T1000 (cell line): ENCODE measurements at regions not wholly inside any gene's neighbourhood (a gene's known extent, or its start where the extent isn't known, plus 50 kb on each side); places are given as distances from the start of the nearest gene placed in this dataset.

Experiments used
- DNase-seq: peaks from one replicate; lab custom pipeline; 2025; ENCODE audit warnings: mixed read lengths; lab: John Stamatoyannopoulos, UW

DNA sequence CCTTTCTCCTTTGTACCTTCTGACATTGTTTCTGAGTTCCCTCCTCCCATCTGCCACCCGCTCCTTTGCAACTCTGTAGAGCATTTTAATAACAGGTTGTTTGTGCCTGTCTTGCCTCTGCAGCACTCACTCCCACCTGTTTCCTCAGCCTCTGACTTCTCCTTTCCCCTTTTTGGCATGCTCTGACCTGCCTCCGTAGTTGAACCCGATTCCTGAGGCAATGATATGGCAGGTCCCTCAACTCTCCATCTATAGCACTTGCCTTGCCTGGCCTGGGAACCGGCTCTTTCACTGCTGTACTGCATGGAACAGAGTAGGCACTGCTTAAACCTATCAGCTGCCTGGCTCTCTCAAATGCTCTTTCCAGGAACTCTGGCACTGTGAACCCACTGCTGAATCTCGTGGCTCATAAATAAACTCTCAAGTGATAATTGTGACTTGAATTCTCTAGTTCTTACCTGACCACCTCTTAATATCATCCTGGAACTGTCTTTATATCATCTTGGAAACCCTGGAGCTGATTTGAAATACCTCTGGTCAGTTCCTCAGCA lies 50.3 kb downstream of the UTRN start:
- no peak for DNase-seq

DNA sequence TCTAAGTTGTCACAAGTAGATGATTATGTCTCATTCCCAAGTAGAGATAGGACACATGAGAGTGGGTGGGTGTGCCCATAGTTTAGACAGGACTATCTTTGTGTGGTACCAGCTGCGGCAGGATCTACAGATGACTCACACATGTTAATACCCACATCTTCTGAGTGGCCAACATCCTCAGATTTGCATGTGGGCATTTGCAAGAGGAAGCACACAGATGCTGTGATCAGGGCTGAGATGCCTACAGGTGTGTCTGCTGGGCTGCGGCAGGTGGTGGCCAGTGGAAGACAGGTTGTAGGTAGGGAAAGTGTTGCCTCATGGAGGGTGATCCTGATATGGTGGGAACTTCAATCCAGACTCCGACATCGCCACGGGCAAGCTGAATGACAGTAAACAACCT lies 50.8 kb downstream of the UTRN start:
- no peak for DNase-seq

DNA sequence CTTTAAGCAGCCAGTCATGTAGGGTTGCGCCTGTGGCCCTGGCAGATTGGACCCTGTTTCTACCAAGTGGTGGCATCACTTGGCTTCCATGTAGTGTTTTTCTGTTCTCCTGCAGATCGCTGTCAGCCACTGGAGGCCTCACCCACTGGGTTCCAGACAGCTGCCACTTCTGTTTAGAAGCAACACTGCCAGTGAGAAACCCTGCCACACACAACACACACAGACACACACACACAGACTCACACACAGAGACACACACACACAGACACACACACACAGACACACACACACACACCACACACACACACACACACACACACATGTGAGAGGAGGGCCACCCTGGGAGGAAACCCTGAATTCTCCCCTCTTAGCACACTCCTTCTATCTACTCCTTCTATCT lies 51.8 kb downstream of the UTRN start:
- no peak for DNase-seq

DNA sequence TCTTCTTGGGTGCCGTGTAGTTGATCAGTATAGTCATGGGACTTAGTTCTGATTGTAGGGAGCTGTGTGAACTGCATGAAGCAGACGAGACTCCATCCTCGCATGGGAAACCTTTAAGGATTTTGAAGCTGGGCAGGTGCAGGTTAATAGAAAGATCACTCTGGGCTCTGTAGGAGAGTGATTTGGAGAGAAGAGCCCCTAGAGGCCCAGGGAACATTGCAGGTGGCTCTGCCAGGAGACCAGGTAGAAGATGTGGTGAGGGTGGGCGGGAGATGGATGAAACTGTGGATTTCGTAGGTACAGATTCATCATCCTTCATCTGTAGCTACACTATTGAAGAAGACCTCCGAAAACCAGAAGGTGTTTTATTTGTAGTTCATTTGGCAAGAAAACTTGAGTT lies 53.3 kb downstream of the UTRN start:
- no peak for DNase-seq

DNA sequence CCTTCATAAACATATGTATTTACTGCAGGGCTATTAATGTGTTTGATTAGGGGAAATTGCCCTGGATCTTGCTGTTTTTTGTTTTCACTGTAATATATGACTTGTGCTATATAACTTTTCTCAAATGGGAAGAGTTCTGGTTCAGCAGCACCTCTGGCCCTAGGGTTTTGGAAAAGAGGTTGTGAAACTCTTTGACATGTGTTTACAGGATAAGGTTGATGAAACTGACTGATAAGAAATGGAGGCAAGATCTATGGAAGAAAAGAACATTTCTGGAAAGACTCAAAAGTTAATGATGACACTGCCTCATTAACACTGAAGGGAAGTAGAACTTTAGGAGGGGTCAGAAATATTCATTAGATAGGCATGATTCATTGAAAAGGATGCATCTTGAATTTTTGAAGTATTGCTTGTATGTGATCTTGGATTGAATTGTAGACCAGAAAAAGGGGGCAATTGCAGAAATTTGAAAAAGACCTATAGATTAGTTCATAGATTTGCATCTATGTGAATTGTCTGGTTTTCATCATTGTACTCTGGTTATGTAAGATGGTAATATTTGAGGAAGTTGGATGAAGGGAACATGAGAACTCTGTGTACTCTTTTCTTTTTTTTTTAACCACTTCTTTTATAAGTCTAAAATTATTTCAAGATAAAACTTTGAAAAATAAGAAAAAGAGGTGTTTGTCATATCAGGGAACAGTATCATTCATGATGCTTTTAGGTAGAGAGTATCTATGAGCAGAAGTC lies 54.0 kb downstream of the UTRN start:
- DNase-seq, result no peak

DNA sequence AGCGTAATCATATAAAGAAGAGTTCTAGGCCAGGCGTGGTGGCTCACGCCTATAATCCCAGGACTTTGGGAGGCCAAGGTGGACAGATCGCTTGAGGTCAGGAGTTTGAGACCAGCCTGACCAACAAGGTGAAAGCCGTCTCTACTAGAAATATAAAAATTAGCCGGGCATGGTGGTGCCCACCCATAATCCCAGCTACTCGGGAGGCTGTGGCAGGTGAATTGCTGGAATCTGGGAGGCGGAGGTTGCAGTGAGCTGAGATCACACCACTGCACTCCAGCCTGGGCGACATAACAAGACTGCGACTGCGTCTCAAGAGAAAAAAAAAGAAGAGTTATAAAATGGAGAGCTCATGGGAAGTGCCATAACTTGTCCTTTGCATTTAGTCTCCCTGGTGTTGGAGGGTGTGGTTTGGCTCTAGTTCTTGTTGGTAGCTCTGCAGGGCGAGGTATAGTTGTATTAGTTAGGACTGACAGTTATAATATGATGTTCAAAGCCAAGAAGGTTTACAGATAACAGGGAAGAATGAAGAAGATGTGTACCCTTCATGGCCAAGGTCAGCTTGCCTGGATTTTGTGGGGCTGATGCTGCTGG lies 54.8 kb downstream of the UTRN start:
- no peak for DNase-seq

DNA sequence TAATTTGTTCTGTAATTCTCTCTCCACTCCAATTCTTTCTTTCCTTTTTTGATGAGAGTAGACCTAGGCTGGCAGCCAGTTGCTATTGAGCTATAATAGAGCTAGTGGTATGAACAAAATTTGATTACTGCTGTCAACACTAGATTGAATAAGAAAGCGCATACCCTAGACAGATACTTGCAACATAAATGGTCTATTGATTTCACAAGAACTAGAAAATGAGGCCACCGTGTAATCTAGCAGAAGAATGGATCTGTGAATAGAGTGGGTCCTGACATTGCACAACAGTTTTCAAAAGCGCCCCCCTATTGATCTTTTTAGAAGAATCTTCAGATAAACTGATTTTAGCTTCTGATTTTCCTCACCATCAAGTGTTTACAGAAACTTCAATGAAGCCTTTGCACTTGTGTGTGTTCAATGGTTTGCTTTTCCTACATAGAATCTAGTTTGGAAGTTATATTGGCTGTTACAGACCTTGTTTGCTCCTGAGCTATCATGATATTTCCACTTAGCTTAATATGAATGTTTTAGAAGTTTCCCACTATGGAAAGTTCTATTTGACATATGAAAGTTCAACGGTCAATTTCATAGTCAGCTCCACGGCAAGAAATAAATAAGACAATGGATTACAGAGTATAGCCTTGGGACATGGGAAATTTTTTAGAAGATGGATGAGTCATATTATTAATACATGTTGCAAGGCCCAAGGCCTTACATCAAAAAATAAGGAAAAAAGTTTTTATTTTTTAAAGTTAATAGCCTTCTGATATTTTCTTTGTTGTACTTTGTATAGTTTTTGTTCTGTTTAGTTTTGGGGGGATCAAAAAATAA lies 55.6 kb downstream of the UTRN start:
- DNase-seq, result no peak

DNA sequence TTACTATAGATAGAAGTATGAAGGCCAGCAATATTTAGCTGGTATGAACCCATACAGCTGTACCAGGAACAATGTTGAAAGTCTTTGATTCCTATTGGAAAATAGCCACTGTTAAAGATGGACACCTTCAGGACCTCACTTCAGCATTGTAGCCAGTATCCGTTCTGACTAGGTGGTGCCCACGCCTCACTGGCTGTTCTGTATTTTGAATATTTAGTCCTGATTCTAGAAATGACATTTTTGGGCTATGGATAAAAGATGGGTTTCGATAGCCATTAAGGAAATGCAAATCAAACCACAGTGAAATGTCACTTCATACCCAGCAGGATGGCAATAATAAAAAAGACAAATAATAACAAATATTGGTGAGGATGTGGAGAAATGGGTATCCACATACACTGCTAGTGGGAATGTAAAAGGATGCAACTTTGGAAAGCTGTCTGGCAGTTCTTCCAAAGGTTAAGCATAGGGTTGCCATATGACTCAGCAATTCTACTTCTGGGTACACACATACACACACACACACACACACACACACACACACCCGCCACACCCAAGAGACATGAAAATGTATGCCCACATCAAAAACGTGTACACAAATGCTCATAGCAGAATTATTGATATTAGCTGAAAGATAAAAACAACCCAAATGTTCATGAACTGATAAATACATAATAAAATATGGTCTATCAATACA lies 56.8 kb downstream of the UTRN start:
- DNase-seq, result no peak

DNA sequence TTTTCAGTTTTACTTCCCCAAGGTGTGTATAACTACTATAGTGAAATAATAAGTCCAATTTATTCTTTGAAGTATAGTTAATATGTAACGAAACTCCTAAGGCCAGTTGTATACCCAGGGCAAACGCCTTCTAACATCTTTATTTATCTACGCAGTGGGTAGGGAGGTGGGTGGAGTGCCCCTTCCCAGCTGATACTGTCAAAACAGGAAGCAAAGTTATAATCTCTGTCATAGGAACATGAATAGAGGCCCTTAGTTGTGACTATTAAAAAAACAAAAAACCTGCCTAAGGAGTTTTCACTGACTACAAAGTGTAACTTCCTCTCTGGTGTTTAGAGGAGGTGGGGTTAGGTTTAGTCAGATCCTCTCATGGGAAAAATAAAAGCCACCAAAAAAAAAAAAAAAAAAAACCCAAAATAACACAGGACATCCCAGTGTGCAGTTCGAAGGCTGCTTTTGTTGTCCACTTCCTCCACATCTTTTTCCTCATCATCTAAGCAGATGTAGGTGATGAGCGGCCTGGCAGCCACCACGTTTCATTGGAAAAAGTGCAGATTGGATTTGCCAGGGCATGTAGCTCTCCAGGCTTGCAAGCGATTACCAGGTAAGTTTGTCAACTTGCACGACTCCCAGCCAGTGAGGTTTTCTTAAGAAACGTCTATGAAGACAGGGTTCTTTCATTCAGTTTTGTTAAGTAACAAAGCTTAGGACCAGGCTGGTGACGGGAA lies 58.7 kb downstream of the UTRN start:
- no peak for DNase-seq

DNA sequence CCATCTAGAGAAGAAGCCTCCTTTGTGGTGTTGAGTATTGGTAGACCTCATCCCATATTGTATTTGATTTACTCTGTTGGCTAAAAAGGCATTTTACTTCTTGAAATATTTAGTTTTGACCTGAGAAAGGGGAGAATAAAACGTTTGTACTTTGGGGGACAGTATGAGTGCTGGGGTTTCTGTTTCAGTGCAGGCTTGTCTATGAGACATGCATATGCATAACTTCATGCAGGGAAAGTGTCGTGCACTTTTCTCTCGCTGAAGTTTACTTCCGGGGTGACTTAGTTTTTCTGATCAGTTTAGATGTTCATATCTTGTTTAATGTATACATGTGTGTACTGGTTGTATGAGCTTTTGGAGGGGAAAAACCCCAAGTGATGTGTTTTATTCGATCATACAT lies 59.5 kb downstream of the UTRN start:
- DNase-seq, result no peak

DNA sequence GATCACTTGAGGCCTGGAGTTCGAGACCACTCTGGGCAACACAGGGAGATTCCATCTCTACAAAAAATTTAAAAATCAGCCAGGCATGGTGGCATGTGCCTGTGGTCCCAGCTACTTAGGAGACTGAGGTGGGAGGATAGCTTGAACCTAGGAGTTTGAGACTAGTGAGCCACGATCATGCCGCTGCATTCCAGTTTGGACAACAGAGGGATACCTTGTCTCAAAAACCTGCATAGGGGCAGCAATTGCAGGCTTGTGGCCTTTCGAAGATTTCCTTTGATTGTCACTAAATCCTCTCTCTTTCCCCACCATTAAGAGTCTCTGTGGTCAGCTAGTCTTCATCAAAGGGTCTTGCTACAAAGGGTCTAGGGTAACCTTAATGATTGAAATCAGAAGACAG lies 60.3 kb downstream of the UTRN start:
- DNase-seq, result no peak

DNA sequence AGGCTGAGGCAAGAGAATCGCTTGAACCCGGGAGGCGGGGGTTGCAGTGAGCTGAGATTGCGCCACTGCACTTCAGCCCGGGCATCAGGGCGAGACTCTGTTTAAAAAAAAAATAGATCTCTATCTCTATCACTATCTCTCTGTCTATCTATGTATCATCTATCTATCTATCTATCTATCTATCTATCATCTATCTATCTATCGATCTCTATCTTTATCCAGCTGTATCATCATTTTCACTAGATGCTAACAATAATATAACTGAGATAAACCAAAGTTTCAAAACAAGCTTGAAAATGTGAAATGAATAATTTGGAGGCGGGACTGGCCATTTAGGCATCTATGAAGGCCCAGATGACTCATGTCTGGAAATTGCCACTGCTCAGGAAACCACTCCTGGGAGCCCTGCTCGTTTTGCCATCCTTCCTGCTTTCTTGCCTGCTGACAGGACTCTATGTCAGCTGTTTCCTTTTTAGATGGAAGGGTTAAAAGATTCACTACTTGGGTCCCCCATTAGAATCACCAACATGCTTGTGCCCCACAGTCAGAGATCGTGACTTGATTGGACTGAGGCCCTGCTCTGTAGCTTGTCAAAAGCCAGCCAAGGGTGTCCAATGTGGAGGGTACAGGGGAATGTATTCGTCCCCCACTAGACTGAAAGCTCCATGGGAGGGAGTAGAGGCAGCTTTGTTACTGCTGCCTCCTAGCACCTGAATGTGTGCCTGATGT lies 61.7 kb downstream of the UTRN start:
- no peak for DNase-seq

DNA sequence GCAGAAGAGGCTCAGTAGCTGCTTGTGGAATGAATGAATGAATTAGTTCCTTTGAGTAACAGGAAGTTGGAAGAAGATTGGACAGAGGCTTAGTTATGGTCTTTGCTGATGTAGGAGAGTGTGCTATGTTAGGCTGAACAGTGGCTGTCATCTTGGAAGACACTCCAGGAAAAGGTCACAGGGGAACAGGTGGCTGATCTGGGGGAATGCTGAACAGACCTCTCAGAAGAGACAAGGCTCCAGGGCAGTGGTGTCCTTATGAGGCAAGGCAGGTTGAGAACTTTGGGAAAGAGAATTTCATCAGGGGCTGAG lies 62.3 kb downstream of the UTRN start:
- DNase-seq, result no peak

DNA sequence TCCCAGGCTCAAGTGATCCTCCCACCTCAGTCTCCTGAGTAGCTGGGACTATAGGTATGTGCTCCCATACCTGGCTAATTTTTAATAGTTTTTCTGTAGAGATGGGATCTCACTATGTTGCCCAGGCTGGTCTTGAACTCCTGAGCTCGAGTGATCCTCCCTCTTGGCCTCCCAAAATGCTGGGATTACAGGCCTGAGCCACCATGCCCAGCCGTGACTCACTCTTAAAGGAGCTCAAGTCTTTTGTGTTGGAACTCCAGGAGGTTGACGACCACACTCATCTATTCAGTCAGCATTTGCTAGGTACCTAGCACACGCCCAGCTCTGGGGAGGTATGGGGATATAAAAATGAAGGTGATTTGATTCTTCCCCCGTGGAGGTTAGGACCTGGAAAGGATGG lies 62.8 kb downstream of the UTRN start:
- DNase-seq, result no peak

DNA sequence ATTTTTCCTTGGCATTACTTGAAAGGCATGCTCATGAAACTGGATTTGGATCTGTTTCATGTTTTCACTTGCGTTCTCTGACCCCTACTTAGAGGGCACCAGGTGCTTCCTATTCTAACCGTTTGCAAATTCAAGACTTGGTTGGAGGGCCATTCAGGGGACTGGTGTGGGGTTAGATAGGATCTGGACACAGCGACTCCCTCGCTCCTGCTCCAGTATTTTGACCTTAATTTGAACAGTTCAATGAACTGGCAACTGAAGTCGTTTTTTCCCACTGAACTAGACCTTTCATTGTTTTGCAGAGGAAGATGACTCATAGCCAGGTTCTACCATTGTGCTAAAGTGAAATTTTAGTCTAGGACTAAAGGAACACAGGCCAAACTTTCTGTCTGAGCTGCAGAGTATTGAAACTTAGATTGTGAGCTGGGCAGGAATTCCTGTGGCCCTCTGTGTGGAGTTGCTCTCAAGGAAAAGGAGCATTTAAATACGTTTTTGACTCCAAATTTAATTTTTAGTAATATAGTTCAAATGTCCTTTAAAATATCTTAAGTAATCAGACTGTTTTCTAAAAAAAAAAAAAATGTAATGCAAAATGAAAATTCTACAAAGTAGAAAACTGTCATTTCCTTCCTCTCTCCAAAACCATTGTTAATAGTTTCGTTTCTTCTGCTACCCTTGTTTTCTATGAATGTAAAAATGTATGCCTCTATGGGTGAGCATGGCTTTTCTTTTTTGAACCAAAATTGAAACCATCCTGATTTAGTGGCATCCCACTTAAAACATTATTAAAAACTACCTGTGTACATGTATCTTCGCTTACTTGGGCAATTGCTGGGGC lies 64.8 kb downstream of the UTRN start:
- DNase-seq, result no peak

DNA sequence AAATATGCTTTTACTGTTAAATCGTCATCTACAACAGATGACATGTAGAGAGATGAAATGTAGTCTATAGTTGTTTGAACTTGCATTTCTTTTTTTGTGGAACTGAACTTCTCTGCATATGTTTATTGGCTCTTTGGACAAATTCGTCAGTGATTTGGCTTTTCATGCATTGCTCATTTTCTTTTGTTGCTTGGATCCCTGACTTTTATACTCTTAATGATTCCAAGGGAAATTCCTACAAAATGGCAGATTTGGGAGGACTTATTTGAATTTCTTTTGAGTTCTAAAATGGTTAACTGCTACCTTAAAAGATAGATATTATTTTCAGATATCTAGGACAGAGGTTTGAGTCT lies 65.4 kb downstream of the UTRN start:
- DNase-seq, result no peak

DNA sequence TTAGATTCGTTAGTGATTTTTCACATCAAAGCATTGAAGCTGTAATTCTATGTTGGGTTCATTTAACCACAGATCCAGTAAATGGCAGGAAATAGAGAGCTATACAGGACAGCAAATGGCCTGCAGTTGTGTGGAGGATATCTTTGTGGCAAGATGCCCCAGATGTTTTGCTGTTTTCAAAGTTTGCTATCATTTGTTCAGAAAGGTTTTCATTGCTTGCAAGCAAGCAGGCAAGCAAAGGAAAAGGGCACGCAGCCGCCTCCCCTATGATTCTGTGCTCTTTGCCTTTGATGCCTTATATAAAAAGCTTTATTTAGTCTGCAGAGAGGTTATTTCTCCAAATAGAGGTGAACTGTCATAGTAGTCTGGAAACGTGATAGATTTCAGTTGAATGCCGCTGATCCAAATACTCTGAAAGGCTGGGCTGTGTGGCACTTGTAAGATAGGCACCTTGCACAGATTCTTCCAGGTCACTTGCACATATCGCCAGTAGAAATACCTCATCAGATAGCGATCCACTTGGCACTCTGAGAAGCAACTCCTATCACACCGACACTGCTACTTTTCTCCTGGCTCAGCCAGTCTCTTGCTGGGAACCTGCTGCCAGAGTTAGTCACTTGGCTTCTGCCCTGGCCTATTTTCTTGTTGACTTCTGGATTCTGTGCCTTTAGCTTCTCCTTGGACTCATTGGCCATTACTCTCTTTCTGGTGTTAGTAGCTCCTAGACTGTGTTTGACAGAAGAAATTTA lies 66.4 kb downstream of the UTRN start:
- DNase-seq, result no peak

DNA sequence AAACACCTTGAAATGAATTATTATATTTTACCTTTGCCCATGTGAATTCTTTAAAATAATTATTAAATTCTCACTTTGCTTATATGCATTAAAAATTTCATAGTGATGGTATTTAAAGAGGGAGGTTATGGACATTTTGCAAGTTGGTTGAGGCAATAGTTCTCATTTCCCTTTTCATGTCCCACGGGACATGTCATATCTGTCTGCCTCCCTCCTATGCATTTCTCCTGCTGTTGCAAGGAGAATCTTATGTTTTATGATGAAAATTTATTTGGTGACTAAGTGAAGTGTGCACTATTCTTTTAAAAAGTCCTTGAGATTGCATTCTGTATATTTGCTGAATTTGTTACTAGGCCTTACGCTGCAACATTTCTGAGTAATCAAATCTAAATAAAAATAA lies 67.2 kb downstream of the UTRN start:
- DNase-seq, result no peak

DNA sequence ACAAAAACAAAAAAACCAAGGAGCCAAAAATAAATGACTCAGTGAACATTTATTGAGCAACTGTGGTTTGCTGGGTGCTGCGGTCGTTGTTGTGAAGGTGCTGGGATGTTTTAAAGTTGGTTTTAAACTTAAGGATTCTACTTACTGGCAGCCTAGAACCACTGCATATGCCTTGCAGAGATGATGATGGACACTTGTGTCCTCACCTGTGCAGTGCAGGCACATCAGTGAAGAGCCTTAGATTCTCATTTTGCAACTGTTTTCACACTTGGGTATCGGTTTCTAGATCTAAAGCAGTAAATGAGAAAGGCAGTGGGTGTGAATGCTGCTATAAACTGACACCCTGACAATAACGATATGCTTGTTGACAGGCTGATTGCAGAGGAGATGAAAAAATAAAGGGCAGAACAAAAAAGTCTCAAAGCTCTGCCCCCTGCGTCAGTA lies 68.8 kb downstream of the UTRN start:
- no peak for DNase-seq
